ENCODE measurements at regions not wholly inside any gene's neighbourhood (a gene's known extent, or its start where the extent isn't known, plus 50 kb on each side); places are given as distances from the start of the nearest gene placed in this dataset.

GRCh38 chr15:97463696-97464095 is 496.8 kb upstream of the ARRDC4 start:
- Histone ChIP-seq H3K27ac (ENCODE audit: insufficient read depth, low read depth, low read length) (no peak overlapping the region), H3K4me1 (ENCODE audit: control insufficient read depth, extremely low read depth, insufficient read depth, low read length) (no peaks in the 10 kb centered on the region), H3K9me1 (replicated peaks; ENCODE audit: control insufficient read depth, extremely low read depth, insufficient read depth, low read length) (no peaks in the 10 kb centered on the region), H3K4me2 (ENCODE audit: insufficient read depth, low read length) (no peak overlapping the region), H4K20me1 (replicated peaks; ENCODE audit: control insufficient read depth, extremely low read depth, insufficient read depth, low read length) (no peaks in the 10 kb centered on the region), H3K9me3 (replicated peaks; ENCODE audit: control insufficient read depth, insufficient read depth, low read length) (no peaks in the 10 kb centered on the region), H3K9ac (replicated peaks; ENCODE audit: extremely low read depth, insufficient read depth, low read length) (no peak overlapping the region), H3K4me3 (replicated peaks in 1 of 3; ENCODE audit: insufficient read depth in 1 of 3, low read depth in 1 of 3, low read length in 3 of 3) (no peak overlapping the region), H3K79me2 (ENCODE audit: control insufficient read depth, insufficient read depth, low read length) (no peaks in the 10 kb centered on the region), H2AFZ (ENCODE audit: low read depth, low read length) (no peak overlapping the region), H3K36me3 (ENCODE audit: control insufficient read depth in 2 of 2, extremely low read depth in 1 of 2, insufficient read depth in 2 of 2, low read length in 2 of 2) (no peaks in the 10 kb centered on the region), H3K27me3 (ENCODE audit: control insufficient read depth in 2 of 2, insufficient read depth in 2 of 2, low read length in 2 of 2) (no peaks in the 10 kb centered on the region)
- no peak for TF ChIP-seq JUN (IDR thresholded peaks at IDR 0.05; ENCODE audit: borderline replicate concordance, insufficient read depth, insufficient read length, low read depth)
- TF ChIP-seq MAX (IDR thresholded peaks at IDR 0.05; ENCODE audit: insufficient read depth, insufficient read length): no peak
- no peak for TF ChIP-seq FOS (IDR thresholded peaks at IDR 0.05; ENCODE audit: borderline replicate concordance, insufficient read depth, low read length)
- no peak for TF ChIP-seq EZH2 (IDR thresholded peaks at IDR 0.05; ENCODE audit: borderline replicate concordance, low read depth, low read length, severe bottlenecking)
- TF ChIP-seq POLR2AphosphoS5 (IDR thresholded peaks at IDR 0.05; ENCODE audit: insufficient read depth, low read depth, low read length): no peak
- TF ChIP-seq CTCF (IDR thresholded peaks at IDR 0.05; ENCODE audit: extremely low read depth in 1 of 2, insufficient read depth in 1 of 2, low read depth in 1 of 2, low read length in 2 of 2): no peak
- no peak for TF ChIP-seq GATA2 (IDR thresholded peaks at IDR 0.05; ENCODE audit: insufficient read depth, insufficient read length, low read depth, low read length)
- no peak for TF ChIP-seq POLR2A (IDR thresholded peaks at IDR 0.05; ENCODE audit: low read depth, low read length)
- TF ChIP-seq MYC (IDR thresholded peaks at IDR 0.05; ENCODE audit: low read depth, low read length): no peak
- dilution Hi-C loops (cut with MboI; ENCODE audit: extremely low pct_ligation_motif_present, low sequenced_read_pairs): no loop called here
- no TSS peak for BruUV-seq (replicated peaks)
- DNase-seq (ENCODE audit: low read depth, low spot score): no peak
- intact Hi-C loops (cut with micrococcal nuclease): no loop called here
- CTCF ChIA-PET: no interaction called here
- no peak for FAIRE-seq
- POLR2A ChIA-PET: no interaction called here

Measured in endothelial cell of umbilical vein (primary cell).